Stimulated activated CD8-positive, alpha-beta memory T cell treated with anti-CD3 and anti-CD28 coated beads, Interleukin-12 subunit alpha, Interleukin-12 subunit beta, amount 100 ng/mL, for 24 hours (primary cell): ENCODE measurements at regions not wholly inside any gene's neighbourhood (a gene's known extent, or its start where the extent isn't known, plus 50 kb on each side); places are given as distances from the start of the nearest gene placed in this dataset.
"Not testable (repeated sequence)": the region's sequence is repeated elsewhere in the genome, so short reads cannot be mapped to it uniquely, and the experiment has no call there.

ENCODE experiments used
- DNase-seq: peaks from one replicate; pipeline ENCODE4 v3.0.0-alpha.2; 2020; ENCODE audit errors: extremely low read depth

DNA sequence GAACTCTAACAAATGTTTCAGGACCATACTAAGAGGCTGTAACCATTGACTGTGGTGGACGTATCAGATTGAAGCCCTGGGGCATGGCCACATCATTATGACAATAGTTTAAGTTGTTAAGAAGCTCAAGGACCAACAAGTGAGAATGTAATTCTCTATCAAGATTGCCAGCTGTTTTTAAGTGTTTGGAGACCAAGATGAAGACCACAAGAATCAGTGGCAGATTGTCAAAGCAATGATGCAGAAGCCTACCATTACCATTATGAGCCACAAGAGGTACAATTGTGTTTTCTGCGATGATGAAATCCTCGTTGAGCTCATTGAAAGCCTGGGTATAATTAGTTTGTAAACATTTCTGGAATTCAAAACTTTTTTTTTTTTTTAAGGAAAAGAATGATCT, 261.1 kb upstream of the ZEB2 start:
- no peak for DNase-seq

DNA sequence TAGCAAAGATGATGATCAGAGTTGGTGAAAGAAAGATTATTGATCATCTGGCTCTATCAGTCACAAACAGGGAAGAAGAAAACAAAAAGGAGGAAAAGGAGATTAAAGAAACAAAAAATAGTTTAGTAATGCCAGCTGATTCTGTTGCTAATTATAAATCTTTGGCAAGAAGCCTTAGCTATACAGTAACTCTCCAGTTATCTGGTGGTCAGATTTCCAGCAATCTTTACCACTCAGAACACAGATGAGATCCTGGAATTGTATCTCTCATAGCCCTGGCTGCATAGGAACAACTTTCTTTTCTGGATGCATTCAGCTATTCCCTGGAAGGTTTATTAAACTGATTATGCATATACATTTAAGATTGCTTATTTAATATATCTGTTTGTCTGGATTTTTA, 256.8 kb upstream of the ZEB2 start:
- no peak for DNase-seq

- DNase-seq: no peak
Measured at GRCh38 chr2:144774809-144775208, 254.9 kb upstream of the ZEB2 start.

GRCh38 chr2:144771348-144771747, 251.4 kb upstream of the ZEB2 start:
- DNase-seq: no peak

- no peak for DNase-seq
Measured at GRCh38 chr2:144770616-144771230, 250.8 kb upstream of the ZEB2 start.

GRCh38 chr2:144760939-144761338, 241.0 kb upstream of the ZEB2 start:
- not testable (repeated sequence) for DNase-seq

GRCh38 chr2:144759746-144760145, 239.8 kb upstream of the ZEB2 start:
- DNase-seq: no peak

DNA sequence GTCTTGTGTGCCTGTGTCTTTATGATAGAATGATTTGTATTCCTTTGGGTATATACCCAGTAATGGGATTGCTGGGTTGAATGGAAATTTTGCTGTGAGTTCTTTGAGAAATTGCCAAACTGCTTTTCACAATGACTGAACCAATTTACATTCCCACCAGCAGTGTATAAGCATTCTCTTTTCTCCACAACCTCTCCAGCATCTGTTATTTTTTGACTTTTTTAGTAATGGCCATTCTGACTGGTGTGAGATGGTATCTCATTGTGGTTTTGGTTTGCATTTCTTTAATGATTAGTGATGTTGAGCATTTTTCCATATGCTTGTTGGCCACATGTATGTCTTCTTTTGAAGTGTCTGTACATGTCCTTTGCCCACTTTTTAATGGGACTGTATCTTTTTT, 238.3 kb upstream of the ZEB2 start:
- DNase-seq: not testable (repeated sequence)

DNA sequence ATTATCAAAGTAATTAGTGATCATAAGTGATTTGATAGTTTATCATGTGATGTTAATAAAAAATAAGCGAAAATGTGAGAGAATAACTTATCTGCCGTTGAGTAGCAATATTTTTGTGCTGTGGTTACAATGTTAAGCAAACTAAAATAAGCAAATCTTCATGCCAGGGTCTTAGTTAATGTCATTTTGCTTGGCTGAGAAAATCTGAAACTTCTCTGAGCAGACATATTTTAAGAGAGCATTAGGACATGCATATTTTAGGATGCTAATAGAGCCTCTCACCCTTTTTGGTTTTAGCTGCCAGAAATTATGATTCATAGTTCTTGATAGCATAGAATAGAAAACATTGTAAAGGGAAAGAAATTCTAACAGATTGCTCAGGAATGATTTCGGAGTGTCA, 233.5 kb upstream of the ZEB2 start:
- DNase-seq: no peak

DNA sequence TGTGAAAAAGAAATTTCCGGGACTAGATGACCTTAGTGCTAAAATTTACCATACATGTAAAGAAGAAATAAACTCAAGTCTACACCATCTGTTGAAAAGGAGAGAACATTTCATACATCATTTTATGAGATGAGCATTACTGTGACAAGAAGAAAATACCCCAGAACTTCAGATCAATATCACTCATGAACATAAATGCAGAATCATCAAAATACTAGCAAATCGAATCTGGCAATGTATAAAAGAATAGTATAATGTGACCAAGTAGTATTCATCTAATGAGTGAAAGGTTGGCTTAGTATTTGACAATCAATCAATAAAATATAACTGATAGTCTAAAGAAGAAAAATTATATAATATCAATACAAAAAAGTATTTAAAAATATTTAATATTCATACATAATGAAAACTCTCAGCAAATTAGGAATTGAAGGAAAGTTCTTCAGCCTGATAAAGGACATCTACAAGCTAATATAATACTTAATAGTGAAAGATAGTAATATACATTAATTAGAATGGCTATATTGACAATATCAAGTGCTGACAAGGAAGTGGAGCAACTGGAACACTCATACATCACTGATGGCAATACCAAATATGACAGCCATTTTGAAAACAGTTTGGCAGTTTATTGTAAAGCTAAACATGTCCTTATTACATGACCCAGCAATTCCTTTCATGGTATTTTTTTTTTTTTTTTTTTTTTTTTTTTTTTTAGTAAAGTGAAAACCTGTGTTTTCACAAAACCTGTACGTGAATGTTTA, 231.4 kb upstream of the ZEB2 start:
- no peak for DNase-seq

GRCh38 chr2:144749188-144749587, 229.3 kb upstream of the ZEB2 start:
- no peak for DNase-seq

DNA sequence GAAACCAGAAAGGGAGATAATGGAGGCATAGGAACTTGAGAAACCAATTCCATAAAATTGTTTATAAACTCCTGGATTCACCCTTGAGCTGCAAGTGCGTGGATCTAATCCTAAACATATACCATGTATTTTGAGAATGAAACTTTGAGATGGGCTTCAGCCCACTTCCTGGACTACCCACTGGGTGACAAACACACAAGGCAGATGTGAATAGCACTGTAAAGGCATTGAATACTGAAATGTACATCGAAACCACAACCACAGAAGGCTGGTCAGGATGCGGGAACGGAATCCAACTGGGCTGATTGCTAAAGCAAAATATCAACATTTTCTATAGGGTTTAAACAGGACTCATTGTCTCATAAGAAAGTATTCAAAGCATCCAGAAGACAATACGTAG, 228.5 kb upstream of the ZEB2 start:
- DNase-seq: no peak

DNA sequence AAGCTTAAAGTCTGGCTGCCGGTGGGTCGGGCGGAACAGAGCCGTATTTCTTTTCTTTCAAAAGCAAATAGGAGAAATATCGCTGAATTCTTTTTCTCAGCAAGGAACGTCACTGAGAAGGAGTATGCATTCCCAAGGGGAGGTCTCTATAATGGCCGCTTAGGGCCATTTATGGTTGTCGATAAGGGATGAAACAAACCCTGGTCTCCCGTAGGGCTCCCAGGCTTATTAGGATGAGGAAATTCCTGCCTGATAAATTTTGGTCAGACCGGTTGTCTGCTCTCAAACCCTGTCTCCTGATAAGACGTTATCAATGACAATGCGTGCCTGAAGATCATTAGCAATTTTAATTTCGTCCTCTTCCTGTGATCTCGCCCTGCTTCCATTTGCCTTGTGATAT, 227.7 kb upstream of the ZEB2 start:
- no peak for DNase-seq

DNA sequence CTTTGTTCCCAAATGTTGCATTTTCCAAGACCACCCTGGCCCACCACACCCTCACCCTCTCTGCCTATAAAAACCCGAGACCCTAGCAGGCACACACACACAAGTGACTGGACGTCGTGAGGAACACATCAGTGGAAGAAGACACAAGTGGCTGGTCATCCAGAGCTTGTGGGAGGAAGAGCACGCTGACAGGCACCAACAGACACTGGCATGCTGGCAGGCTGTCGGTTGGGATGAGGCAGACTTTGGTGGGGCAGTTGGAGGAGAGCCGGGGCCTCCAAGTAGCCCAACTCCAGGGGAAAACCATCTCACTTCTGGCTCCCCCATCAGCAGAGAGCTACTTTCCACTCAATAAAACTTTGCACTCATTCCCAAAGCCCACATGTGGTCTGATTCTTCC, 225.5 kb upstream of the ZEB2 start:
- no peak for DNase-seq

DNA sequence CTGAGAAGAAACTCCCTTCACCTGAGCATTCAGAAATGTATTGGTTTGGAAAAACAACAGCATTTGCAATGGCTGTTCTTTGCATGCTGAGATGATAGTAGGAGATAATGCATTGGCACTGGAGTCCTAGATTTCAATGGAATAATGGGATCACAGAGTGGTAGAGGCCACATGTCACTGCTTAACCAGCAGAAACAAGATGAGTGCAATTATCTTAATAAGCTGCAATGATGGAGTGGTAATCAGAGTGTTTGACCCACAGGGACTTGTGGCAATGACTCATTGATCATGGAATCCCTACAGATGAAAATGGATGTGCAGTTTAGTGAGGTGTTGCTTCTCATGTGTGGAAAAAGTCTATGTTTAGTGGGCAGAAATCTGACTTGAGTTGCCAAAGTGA, 218.8 kb upstream of the ZEB2 start:
- no peak for DNase-seq

DNA sequence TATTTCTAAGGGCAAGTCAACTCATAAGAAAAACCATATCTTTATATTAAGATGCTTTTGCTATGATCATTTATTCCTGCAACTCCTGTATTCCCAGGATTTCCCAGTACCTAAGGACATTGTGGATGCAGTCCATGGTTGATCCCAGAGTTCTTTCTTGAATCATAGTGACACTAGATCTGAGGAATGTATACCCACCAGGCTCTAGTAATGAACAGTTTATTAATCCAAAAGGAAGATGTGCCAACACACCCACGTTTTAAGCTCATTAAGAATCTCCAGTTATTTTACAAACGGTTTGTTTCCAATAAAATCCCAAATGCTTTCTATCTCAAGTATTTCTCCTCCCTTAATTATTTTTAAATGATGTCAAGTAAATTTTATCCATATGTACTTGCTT, 210.8 kb upstream of the ZEB2 start:
- no peak for DNase-seq

DNA sequence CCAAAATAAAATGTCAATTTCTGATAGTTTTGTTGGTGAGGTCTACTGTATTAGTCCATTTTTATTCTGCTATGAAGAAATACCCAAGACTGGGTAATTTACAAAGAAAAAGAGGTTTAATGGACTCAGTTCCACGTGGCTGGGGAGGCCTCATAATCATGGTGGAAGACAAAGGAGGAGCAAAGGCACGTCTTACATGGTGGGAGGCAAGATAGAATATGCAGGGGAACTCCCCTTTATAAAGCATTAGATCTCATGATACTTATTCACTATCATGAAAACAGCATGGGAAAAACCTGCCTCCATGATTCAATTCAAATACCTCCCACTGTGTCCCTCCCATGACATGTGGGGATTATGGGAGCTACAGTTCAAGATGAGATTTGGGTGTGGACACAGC, 204.5 kb upstream of the ZEB2 start:
- DNase-seq: not testable (repeated sequence)

DNA sequence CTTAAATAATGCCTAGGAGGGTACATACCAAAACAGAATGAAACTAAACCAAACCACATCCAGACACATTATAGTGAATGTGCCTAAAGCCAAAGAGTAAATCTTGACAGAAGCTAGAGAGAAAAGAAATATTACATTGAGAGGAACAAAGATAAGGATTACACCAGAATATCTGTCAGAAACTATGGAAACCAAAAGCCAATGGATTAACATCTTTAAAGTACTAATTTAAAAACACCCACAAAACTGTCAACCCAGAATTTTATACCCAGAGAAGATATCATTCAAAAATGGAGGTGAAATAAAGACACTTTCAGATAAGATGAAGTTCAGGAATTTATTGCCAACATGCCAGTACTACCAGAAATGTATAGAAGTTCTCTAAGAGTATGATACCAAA, 198.5 kb upstream of the ZEB2 start:
- no peak for DNase-seq

DNA sequence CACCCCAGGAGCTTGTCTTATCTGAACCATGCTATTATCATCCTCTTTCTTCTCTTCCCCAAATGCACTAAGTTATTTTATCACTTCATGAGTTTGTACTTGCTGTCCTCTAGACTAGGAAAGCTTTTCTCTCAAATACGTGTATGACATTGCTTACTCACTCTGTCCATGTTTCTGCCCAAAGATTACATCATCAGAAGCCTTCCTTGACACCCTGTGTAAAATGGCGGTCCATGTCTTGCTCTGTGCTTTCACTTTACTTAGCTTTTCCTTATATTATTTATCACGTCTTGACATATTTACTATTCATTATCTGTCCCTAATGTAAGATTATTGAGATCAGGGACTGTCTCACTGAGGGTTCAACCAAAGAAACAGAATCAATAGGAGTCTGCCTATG, 196.1 kb upstream of the ZEB2 start:
- DNase-seq: no peak

DNA sequence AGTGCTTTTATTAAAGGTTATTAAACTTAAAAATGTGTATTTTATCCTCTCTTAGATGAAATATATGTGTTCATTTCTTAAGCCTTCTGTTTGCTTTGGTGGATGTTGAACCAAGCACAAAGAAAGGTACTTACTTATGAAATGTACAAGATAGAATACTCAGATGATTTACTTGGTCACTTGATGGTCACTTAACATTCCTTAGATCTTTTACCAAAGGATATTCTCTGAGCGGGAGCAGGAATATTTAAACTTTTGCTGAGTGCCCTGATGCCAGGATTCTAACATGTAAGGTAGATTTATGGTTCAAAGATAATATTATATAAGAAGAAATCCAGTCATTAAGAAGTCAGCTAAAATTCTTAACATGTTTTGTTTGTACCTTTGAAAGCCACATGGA, 193.5 kb upstream of the ZEB2 start:
- no peak for DNase-seq

GRCh38 chr2:144712550-144712940, 192.6 kb upstream of the ZEB2 start:
- no peak for DNase-seq

- DNase-seq: no peak
Measured at GRCh38 chr2:144711630-144712549, 192.0 kb upstream of the ZEB2 start.

- no peak for DNase-seq
Measured at GRCh38 chr2:144711084-144711483, 191.2 kb upstream of the ZEB2 start.
